Mucosa of descending colon (tissue), 3 donors: ENCODE measurements at regions not wholly inside any gene's neighbourhood (a gene's known extent, or its start where the extent isn't known, plus 50 kb on each side); places are given as distances from the start of the nearest gene placed in this dataset.
"Not testable (repeated sequence)": the region's sequence is repeated elsewhere in the genome, so short reads cannot be mapped to it uniquely, and the experiment has no call there.

Source experiments
- ATAC-seq: fragments of 200-7000 bp; cut with Tn5 transposase; one replicate; pipeline ENCODE4 v1.9.1; 2020; ENCODE audit warnings: mild to moderate bottlenecking, moderate library complexity
- DNase-seq, 3 donors: peaks; one replicate each; pipeline ENCODE4 v3.0.0-alpha.2; 2020
- H3K36me3 ChIP-seq: fragments of 200-600 bp; one replicate; pipeline ENCODE4 v1.8.0; 2021; ENCODE audit warnings: low read depth, mild to moderate bottlenecking
- H3K4me1 ChIP-seq: fragments of 200-600 bp; one replicate; pipeline ENCODE4 v1.8.0; 2021; ENCODE audit warnings: low read depth, mild to moderate bottlenecking
- H3K4me3 ChIP-seq: fragments of 200-600 bp; one replicate; pipeline ENCODE4 v1.8.0; 2021; ENCODE audit warnings: mild to moderate bottlenecking
- H3K9me3 ChIP-seq: fragments of 200-600 bp; one replicate; pipeline ENCODE4 v1.8.0; 2021; ENCODE audit warnings: mild to moderate bottlenecking
- intact Hi-C, 2 donors: fragments of 100-400 bp; cut with DNase I in 1 of 2; cut with micrococcal nuclease in 1 of 2; formaldehyde crosslinking; loops; one replicate each; pipeline versions ENCODE4 v1.11.0 to v1.11.1; 2022; cut with DNase I, micrococcal nuclease
- TF ChIP-seq, protein P1 (sequence below): fragments of 200-600 bp; IDR thresholded peaks from one replicate; pipeline ENCODE4 v1.8.0; 2022; ENCODE audit warnings: antibody characterized with exemption, mild to moderate bottlenecking
- donor health status: DM: no; HTN: no; CAD: no; lungs with moderate emphysema.
- donor health status: DM: no; HTN: no; CAD: no.
- donor health status: DM: no; HTN: yes; CAD: no.

DNA sequence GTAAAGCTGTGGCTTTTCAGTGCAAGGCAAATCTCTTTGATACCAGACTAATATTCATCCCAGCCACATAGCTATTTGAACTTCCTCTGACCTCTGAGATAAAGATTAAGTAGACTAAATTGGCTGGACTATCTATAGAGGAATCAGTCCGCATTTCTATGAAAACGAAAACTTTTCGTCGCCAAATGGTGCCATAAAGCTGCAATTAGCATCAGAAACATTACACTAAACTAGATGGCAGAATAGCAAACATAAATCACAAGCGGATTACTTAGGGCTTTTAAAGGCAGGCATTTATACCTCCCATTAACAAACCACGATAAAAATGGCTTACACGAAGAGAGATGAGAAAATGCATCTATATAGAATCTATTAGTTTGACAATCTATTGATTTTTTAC is 1009.7 kb upstream of the CDH6 start:
- no peaks in the 10 kb centered on the region for H3K4me1 ChIP-seq
- TF ChIP-seq, protein P1, sequence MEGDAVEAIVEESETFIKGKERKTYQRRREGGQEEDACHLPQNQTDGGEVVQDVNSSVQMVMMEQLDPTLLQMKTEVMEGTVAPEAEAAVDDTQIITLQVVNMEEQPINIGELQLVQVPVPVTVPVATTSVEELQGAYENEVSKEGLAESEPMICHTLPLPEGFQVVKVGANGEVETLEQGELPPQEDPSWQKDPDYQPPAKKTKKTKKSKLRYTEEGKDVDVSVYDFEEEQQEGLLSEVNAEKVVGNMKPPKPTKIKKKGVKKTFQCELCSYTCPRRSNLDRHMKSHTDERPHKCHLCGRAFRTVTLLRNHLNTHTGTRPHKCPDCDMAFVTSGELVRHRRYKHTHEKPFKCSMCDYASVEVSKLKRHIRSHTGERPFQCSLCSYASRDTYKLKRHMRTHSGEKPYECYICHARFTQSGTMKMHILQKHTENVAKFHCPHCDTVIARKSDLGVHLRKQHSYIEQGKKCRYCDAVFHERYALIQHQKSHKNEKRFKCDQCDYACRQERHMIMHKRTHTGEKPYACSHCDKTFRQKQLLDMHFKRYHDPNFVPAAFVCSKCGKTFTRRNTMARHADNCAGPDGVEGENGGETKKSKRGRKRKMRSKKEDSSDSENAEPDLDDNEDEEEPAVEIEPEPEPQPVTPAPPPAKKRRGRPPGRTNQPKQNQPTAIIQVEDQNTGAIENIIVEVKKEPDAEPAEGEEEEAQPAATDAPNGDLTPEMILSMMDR = no peak
- intact Hi-C loops = no loop called here
- H3K36me3 ChIP-seq = no peaks in the 10 kb centered on the region
- no peak for ATAC-seq
- no peak overlapping the region for H3K4me3 ChIP-seq
- DNase-seq = no peak
- peaks cover 19% of the 10 kb centered on the region for H3K9me3 ChIP-seq

DNA sequence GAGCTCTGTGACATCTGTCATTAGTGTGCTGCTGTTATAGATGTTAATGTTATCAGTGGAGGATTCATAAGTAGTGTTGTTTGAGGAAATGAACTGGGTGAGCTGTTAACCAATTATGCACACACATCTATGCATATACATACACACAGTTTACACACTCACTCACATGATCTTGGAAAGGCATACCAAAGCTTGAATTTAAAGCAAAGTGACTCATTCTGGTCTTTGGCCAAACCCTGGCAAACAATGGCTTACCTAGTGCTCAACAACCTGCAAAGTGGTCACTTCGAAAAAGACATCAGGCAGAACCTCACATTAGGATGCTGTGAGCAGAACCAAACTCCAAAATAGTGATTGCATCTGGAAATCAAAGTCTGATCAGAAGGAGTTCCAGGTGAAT is 1037.3 kb upstream of the CDH6 start:
- Histone ChIP-seq H3K4me3 (no peak overlapping the region), H3K4me1 (no peaks in the 10 kb centered on the region), H3K9me3 (peaks cover 30% of the 10 kb centered on the region), H3K36me3 (no peaks in the 10 kb centered on the region)
- intact Hi-C loops = no loop called here
- no peak for ATAC-seq
- TF ChIP-seq, protein P1 = no peak
- no peak for DNase-seq

DNA sequence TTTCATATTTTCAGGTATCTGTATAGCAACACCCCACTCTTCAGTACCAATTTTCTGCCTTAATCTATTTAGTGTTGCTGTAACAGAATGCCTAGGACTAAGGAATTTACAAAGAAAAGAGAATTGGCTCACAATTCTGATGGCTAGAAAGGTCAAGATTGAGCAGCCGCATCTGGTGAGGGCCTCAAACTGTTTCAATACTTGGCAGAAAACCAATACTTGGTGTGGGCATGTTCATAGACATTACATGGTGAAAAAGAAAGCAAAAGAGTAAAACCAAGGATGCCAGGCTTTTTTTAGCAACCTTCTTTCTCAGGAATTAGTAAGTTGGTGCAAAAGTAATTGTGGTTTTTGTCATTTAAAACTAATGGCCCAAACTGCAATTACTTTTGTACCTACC is 1041.1 kb upstream of the CDH6 start:
- ATAC-seq = no peak
- Histone ChIP-seq H3K36me3 (no peaks in the 10 kb centered on the region), H3K4me3 (no peak overlapping the region), H3K4me1 (no peaks in the 10 kb centered on the region), H3K9me3 (peaks cover 36% of the 10 kb centered on the region)
- TF ChIP-seq, protein P1 = no peak
- intact Hi-C loops = no loop called here
- no peak for DNase-seq

DNA sequence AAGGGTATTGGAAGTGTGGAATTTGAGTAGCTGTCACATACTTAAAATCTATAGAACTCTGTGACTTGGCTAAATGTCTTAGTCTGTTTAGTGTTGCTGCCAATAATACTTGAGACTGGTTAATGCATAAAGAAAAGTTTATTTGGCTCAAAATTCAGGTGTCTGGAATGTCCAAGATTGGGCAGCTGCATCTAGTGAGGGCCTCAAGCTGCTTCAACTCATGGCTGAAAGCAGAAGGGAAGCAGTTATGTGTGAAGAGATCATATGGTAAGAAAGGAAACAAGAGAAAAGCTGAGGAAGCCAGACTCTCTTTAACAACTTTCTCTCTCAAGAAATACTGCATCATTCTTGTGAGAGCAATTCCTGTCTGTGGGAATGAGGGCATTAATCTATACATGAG is 1043.3 kb upstream of the CDH6 start:
- Histone ChIP-seq H3K9me3 (peaks cover 36% of the 10 kb centered on the region), H3K4me1 (no peaks in the 10 kb centered on the region), H3K36me3 (no peaks in the 10 kb centered on the region), H3K4me3 (no peak overlapping the region)
- DNase-seq (no peak), ATAC-seq (no peak)
- TF ChIP-seq, protein P1 = no peak
- intact Hi-C loops = no loop called here

DNA sequence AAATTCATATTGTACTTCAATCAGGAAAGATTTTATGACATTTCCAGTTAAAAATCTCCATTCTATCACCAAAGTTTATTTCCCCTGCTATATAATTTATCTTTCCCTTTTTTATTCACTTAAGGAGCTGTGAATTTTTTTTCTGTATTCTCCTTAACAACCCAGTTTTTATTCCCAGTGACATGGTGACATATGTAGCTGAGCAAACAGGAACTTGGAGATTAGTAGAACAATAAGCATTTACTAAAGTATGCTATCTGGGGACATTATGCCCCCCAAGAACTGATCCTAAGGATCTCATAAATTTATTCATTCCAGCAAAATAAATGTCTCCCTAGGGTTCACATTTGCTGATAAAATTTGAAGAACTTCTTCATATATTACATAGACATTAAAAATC is 1044.0 kb upstream of the CDH6 start:
- ATAC-seq (no peak), DNase-seq (no peak)
- TF ChIP-seq, protein P1 = no peak
- intact Hi-C loops = no loop called here
- Histone ChIP-seq H3K4me3 (no peak overlapping the region), H3K36me3 (no peaks in the 10 kb centered on the region), H3K9me3 (peaks cover 37% of the 10 kb centered on the region), H3K4me1 (no peaks in the 10 kb centered on the region)

DNA sequence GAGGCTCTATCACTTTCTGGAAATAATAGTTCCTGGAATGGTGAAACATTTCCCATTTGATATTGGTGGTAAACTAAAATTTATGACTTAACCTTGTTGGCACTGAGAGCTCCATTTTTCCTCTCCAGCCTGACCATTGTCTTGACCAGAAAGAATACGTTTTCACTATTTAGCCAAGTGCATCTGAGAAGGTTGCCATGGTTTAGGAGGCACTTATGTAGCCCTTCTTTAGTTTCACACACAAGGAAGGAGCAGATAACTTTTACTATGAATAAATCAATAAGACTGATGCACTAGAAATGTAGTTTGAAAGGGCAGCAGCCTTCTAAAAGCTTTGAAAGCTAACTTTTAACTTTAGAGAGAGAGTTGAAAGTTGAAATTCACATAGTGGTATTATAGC is 1045.5 kb upstream of the CDH6 start:
- no peak for DNase-seq
- TF ChIP-seq, protein P1 = no peak
- H3K4me1 ChIP-seq = no peaks in the 10 kb centered on the region
- no peak for ATAC-seq
- H3K9me3 ChIP-seq = peaks cover 44% of the 10 kb centered on the region
- intact Hi-C loops = no loop called here
- H3K36me3 ChIP-seq = no peaks in the 10 kb centered on the region
- no peak overlapping the region for H3K4me3 ChIP-seq

DNA sequence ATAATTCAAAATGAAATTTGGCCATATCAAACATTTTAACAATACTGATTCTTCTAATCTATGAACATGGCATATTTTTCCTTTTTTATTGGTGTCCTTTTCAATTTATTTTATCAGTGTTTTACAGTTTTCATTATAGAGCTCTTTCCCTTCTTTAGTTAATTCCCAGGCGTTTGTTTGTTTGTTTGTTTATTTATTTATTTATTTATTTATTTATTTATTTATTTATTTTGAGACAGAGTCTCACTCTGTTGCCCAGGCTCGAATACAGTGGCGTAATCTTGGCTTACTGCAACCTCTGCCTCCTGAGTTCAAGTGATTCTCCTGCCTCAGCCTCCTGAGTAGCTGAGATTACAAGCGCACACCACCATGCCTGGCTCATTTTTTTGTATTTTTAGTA is 1049.4 kb upstream of the CDH6 start:
- H3K36me3 ChIP-seq, H3K4me3 ChIP-seq, DNase-seq, H3K4me1 ChIP-seq, intact Hi-C loops, ATAC-seq: not testable (repeated sequence)
- H3K9me3 ChIP-seq = peaks cover 40% of the 10 kb centered on the region
